Liver (tissue), 8 donors: ENCODE measurements at regions not wholly inside any gene's neighbourhood (a gene's known extent, or its start where the extent isn't known, plus 50 kb on each side); places are given as distances from the start of the nearest gene placed in this dataset.

Experiments
- DNase-seq: peaks from one replicate; pipeline ENCODE4 v3.0.0-alpha.2; 2017; ENCODE audit warnings: low spot score
- H3K27ac ChIP-seq, 2 donors: one replicate each; pipeline ENCODE4 v1.7.0; 2013; ENCODE audit warnings: inconsistent platforms in 2 of 2, low read length in 2 of 2, control low read depth in 1 of 2, low read depth in 1 of 2, mild to moderate bottlenecking in 1 of 2
- H3K27me3 ChIP-seq, 4 donors: one replicate each; pipeline versions ENCODE4 v1.6.1 to v1.7.0; 2013; ENCODE audit warnings: low read length in 3 of 4, inconsistent platforms in 1 of 4, mild to moderate bottlenecking in 1 of 4, moderate library complexity in 1 of 4; ENCODE audit not compliant: control insufficient read depth in 4 of 4, insufficient read depth in 4 of 4
- H3K36me3 ChIP-seq, 4 donors: one replicate each; pipeline versions ENCODE4 v1.6.1 to v1.7.0; 2013; ENCODE audit warnings: low read length in 3 of 4, mild to moderate bottlenecking in 3 of 4, low read depth in 1 of 4, moderate library complexity in 1 of 4; ENCODE audit not compliant: control insufficient read depth in 4 of 4, insufficient read depth in 3 of 4
- H3K4me1 ChIP-seq, 4 donors: one replicate each; pipeline versions ENCODE4 v1.6.1 to v1.7.0; 2013; ENCODE audit warnings: low read length in 3 of 4, mild to moderate bottlenecking in 3 of 4, moderate library complexity in 1 of 4; ENCODE audit not compliant: control insufficient read depth in 4 of 4, insufficient read depth in 4 of 4
- H3K4me3 ChIP-seq, 3 donors: one replicate each; pipeline versions ENCODE4 v1.6.1 to v1.7.0; 2013; ENCODE audit warnings: low read length in 3 of 3, control low read depth in 1 of 3, low read depth in 1 of 3, mild to moderate bottlenecking in 1 of 3
- H3K9ac ChIP-seq, 2 donors: one replicate each; pipeline ENCODE4 v1.7.0; 2013; ENCODE audit warnings: low read length in 2 of 2, mild to moderate bottlenecking in 2 of 2, moderate library complexity in 2 of 2, control low read depth in 1 of 2, low read depth in 1 of 2
- H3K9me3 ChIP-seq, 4 donors: one replicate each; pipeline versions ENCODE4 v1.6.1 to v1.7.0; 2013; ENCODE audit warnings: low read length in 3 of 4; ENCODE audit not compliant: control insufficient read depth in 4 of 4
- CTCF ChIP-seq: fragments of 150-350 bp; IDR thresholded peaks from 2 replicates; pipeline ENCODE4 v1.5.1; 2017; ENCODE audit warnings: improper control_type of control experiment, low read depth, low read length; ENCODE audit not compliant: missing input control
- EGR1 ChIP-seq, 2 donors: IDR thresholded peaks; 2 replicates each; pipeline ENCODE4 v1.6.1; 2016 to 2018; ENCODE audit warnings: antibody characterized with exemption in 2 of 2, low read depth in 2 of 2
- FOXA1 ChIP-seq: IDR thresholded peaks from 2 replicates; pipeline ENCODE4 v1.6.1; 2016; ENCODE audit warnings: antibody characterized with exemption
- FOXA2 ChIP-seq: IDR thresholded peaks from 2 replicates; pipeline ENCODE4 v1.6.1; 2016; ENCODE audit warnings: antibody characterized with exemption
- GABPA ChIP-seq, 2 donors: IDR thresholded peaks in 1 of 2; conservative IDR thresholded peaks in 1 of 2; 2 replicates each; pipeline ENCODE4 v1.6.1; 2016; ENCODE audit warnings: antibody characterized with exemption in 2 of 2, mild to moderate bottlenecking in 1 of 2, moderate library complexity in 1 of 2
- HNF4A ChIP-seq, 2 donors: conservative IDR thresholded peaks; 2 replicates each; pipeline ENCODE4 v1.6.1; 2016; ENCODE audit warnings: antibody characterized with exemption in 2 of 2, mild to moderate bottlenecking in 2 of 2
- HNF4G ChIP-seq: IDR thresholded peaks from 2 replicates; pipeline ENCODE4 v1.6.1; 2016; ENCODE audit warnings: antibody characterized with exemption
- JUND ChIP-seq, 2 donors: IDR thresholded peaks; 2 replicates each; pipeline ENCODE4 v1.6.1; 2016; ENCODE audit warnings: antibody characterized with exemption in 2 of 2
- NR2F2 ChIP-seq: IDR thresholded peaks from 2 replicates; pipeline ENCODE4 v1.6.1; 2016; ENCODE audit warnings: antibody characterized with exemption
- RAD21 ChIP-seq, 2 donors: IDR thresholded peaks; 2 replicates each; pipeline ENCODE4 v1.6.1; 2016; ENCODE audit warnings: antibody characterized with exemption in 2 of 2, mild to moderate bottlenecking in 2 of 2
- RXRA ChIP-seq, 2 donors: IDR thresholded peaks; 2 replicates each; pipeline ENCODE4 v1.6.1; 2017 to 2018; ENCODE audit warnings: antibody characterized with exemption in 2 of 2, mild to moderate bottlenecking in 1 of 2
- SP1 ChIP-seq: IDR thresholded peaks from 2 replicates; pipeline ENCODE4 v1.6.1; 2018; ENCODE audit warnings: antibody characterized with exemption, mild to moderate bottlenecking
- TAF1 ChIP-seq: conservative IDR thresholded peaks from 2 replicates; pipeline ENCODE4 v1.6.1; 2016; ENCODE audit warnings: antibody characterized with exemption, mild to moderate bottlenecking
- YY1 ChIP-seq: IDR thresholded peaks from 2 replicates; pipeline ENCODE4 v1.6.1; 2016; ENCODE audit warnings: antibody characterized with exemption, mild to moderate bottlenecking
- ZBTB33 ChIP-seq: IDR thresholded peaks from 2 replicates; pipeline ENCODE4 v1.6.1; 2016; ENCODE audit warnings: antibody characterized with exemption
- WGBS: extraction: QIAGEN DNeasy Blood & Tissue Kit; methylation state at CpG from one replicate; pipeline ENCODE4 v1.1.7; 2013; 5-methylcytosine and 5-hydroxymethylcytosine counted together
- TF ChIP-seq, protein P1 (sequence below): IDR thresholded peaks from 2 replicates; pipeline ENCODE4 v1.6.1; 2016; ENCODE audit warnings: antibody characterized with exemption, mild to moderate bottlenecking
- TF ChIP-seq, protein P2 (sequence below): IDR thresholded peaks from 2 replicates; pipeline ENCODE4 v1.6.1; 2016; ENCODE audit warnings: antibody characterized with exemption
- TF ChIP-seq, protein P3 (sequence below): IDR thresholded peaks from 2 replicates; pipeline ENCODE4 v1.6.1; 2016; ENCODE audit warnings: antibody characterized with exemption
- donor health status: healthy.
- donor health status: healthy.
- donor health status: healthy.
- donor health status: healthy.
- donor health status: healthy.

GRCh38 chr2:172193331-172194089, 90.8 kb upstream of the DLX2 start:
- 88% methylated on average over 6 of the region's 6 CpGs for WGBS
- Histone ChIP-seq H3K27me3 (no peaks in the 10 kb centered on the region), H3K4me3 (no peak overlapping the region), H3K9ac (no peak overlapping the region), H3K27ac (no peak overlapping the region), H3K9me3 (peaks cover 2 to 5% (median 3%) of the 10 kb centered on the region in 4 donors), H3K4me1 (no peaks in the 10 kb centered on the region), H3K36me3 (no peaks in the 10 kb centered on the region)
- no peak for DNase-seq
- TF ChIP-seq HNF4A (conservative IDR thresholded peaks at IDR 0.05) (no peak), HNF4G (no peak), JUND (IDR thresholded peaks at IDR 0.05) (no peak), CTCF (no peak), ZBTB33 (no peak), FOXA2 (no peak), NR2F2 (no peak), TAF1 (no peak), FOXA1 (no peak), SP1 (no peak), RAD21 (IDR thresholded peaks at IDR 0.05) (no peak), YY1 (no peak), EGR1 (IDR thresholded peaks at IDR 0.05; ENCODE audit: low read depth in 2 of 2) (no peak), RXRA (IDR thresholded peaks at IDR 0.05) (no peak), GABPA (IDR thresholded peaks at IDR 0.05 in 1 of 2, conservative IDR thresholded peaks at IDR 0.05 in 1 of 2) (no peak)
- TF ChIP-seq, protein P1, sequence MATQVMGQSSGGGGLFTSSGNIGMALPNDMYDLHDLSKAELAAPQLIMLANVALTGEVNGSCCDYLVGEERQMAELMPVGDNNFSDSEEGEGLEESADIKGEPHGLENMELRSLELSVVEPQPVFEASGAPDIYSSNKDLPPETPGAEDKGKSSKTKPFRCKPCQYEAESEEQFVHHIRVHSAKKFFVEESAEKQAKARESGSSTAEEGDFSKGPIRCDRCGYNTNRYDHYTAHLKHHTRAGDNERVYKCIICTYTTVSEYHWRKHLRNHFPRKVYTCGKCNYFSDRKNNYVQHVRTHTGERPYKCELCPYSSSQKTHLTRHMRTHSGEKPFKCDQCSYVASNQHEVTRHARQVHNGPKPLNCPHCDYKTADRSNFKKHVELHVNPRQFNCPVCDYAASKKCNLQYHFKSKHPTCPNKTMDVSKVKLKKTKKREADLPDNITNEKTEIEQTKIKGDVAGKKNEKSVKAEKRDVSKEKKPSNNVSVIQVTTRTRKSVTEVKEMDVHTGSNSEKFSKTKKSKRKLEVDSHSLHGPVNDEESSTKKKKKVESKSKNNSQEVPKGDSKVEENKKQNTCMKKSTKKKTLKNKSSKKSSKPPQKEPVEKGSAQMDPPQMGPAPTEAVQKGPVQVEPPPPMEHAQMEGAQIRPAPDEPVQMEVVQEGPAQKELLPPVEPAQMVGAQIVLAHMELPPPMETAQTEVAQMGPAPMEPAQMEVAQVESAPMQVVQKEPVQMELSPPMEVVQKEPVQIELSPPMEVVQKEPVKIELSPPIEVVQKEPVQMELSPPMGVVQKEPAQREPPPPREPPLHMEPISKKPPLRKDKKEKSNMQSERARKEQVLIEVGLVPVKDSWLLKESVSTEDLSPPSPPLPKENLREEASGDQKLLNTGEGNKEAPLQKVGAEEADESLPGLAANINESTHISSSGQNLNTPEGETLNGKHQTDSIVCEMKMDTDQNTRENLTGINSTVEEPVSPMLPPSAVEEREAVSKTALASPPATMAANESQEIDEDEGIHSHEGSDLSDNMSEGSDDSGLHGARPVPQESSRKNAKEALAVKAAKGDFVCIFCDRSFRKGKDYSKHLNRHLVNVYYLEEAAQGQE, result no peak
- TF ChIP-seq, protein P2, sequence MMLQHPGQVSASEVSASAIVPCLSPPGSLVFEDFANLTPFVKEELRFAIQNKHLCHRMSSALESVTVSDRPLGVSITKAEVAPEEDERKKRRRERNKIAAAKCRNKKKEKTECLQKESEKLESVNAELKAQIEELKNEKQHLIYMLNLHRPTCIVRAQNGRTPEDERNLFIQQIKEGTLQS, result no peak
- TF ChIP-seq, protein P3, sequence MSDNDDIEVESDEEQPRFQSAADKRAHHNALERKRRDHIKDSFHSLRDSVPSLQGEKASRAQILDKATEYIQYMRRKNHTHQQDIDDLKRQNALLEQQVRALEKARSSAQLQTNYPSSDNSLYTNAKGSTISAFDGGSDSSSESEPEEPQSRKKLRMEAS, result no peak
